Naive thymus-derived CD4-positive, alpha-beta T cell (primary cell): ENCODE measurements at regions not wholly inside any gene's neighbourhood (a gene's known extent, or its start where the extent isn't known, plus 50 kb on each side); places are given as distances from the start of the nearest gene placed in this dataset.

Experiments
- ATAC-seq: fragments of 150-1000 bp; cut with Tn5 transposase; 2 replicates; pipeline ENCODE4 v1.10.0; 2021; ENCODE audit warnings: mild to moderate bottlenecking, moderate library complexity
- CTCF ChIA-PET: fragments of 350-600 bp; sonication (Branson Sonifier 250); formaldehyde crosslinking; loops from one replicate; lab custom pipeline; 2021; ENCODE audit warnings: antibody characterized with exemption; lab: Charles Lee
- POLR2A ChIA-PET: fragments of 350-600 bp; sonication (Branson Sonifier 250); formaldehyde crosslinking; loops from one replicate; lab custom pipeline; 2021; ENCODE audit warnings: antibody characterized with exemption, inconsistent platforms; lab: Charles Lee
- DNase-seq, 9 donors: peaks; one replicate each; pipeline versions ENCODE4 v3.0.0 to v3.0.0-alpha.2; 2020 to 2022; ENCODE audit warnings: mixed read lengths in 1 of 9
- H3K27ac ChIP-seq: one replicate; pipeline ENCODE4 v1.7.0; 2013; ENCODE audit warnings: mild to moderate bottlenecking, low read depth, low read length, moderate library complexity
- H3K27me3 ChIP-seq, 2 donors: one replicate each; pipeline ENCODE4 v1.7.0; 2013; ENCODE audit warnings: low read length in 2 of 2, mild to moderate bottlenecking in 2 of 2, moderate library complexity in 2 of 2; ENCODE audit not compliant: control insufficient read depth in 2 of 2, insufficient read depth in 2 of 2
- H3K36me3 ChIP-seq, 3 experiments: 1 replicate in 2 of 3; 2 replicates in 1 of 3; pipeline ENCODE4 v1.7.0; 2013; ENCODE audit warnings: low read length in 3 of 3, mild to moderate bottlenecking in 3 of 3, moderate library complexity in 1 of 3; ENCODE audit not compliant: insufficient read depth in 3 of 3, control insufficient read depth in 2 of 3
- H3K4me1 ChIP-seq, 2 donors: one replicate each; pipeline ENCODE4 v1.7.0; 2013; ENCODE audit warnings: low read length in 2 of 2, mild to moderate bottlenecking in 2 of 2, moderate library complexity in 1 of 2; ENCODE audit not compliant: control insufficient read depth in 2 of 2, insufficient read depth in 2 of 2
- H3K4me3 ChIP-seq: 2 replicates; pipeline ENCODE4 v1.7.0; 2013; ENCODE audit warnings: mild to moderate bottlenecking, low read length
- H3K9me3 ChIP-seq, 3 experiments: 1 replicate in 2 of 3; 2 replicates in 1 of 3; pipeline ENCODE4 v1.7.0; 2013; ENCODE audit warnings: low read length in 3 of 3; ENCODE audit not compliant: control insufficient read depth in 2 of 3
- H3K27ac Mint-ChIP-seq, 9 donors: one replicate each; pipeline ENCODE4 v1.8.0; 2020 to 2022; ENCODE audit warnings: mixed read lengths in 9 of 9, mild to moderate bottlenecking in 8 of 9, moderate library complexity in 5 of 9, inconsistent platforms in 2 of 9
- H3K27me3 Mint-ChIP-seq, 5 donors: one replicate each; pipeline ENCODE4 v1.8.0; 2021 to 2022; ENCODE audit warnings: mixed read lengths in 5 of 5, mild to moderate bottlenecking in 1 of 5
- H3K36me3 Mint-ChIP-seq, 5 donors: one replicate each; pipeline ENCODE4 v1.8.0; 2020 to 2022; ENCODE audit warnings: mixed read lengths in 5 of 5, mild to moderate bottlenecking in 3 of 5, inconsistent platforms in 1 of 5
- H3K4me1 Mint-ChIP-seq, 7 donors: one replicate each; pipeline ENCODE4 v1.8.0; 2020 to 2022; ENCODE audit warnings: mixed read lengths in 7 of 7, mild to moderate bottlenecking in 3 of 7, inconsistent platforms in 1 of 7
- H3K4me3 Mint-ChIP-seq, 10 donors: one replicate each; pipeline ENCODE4 v1.8.0; 2020 to 2022; ENCODE audit warnings: mild to moderate bottlenecking in 10 of 10, mixed read lengths in 10 of 10, moderate library complexity in 6 of 10, inconsistent platforms in 2 of 10
- H3K9me3 Mint-ChIP-seq, 11 donors: one replicate each; pipeline ENCODE4 v1.8.0; 2020 to 2022; ENCODE audit warnings: mixed read lengths in 11 of 11, mild to moderate bottlenecking in 4 of 11, inconsistent platforms in 1 of 11, moderate library complexity in 1 of 11
- intact Hi-C, 2 donors: fragments of 100-400 bp; cut with micrococcal nuclease; formaldehyde crosslinking; loops; one replicate each; pipeline ENCODE4 v1.15.1; 2023

DNA sequence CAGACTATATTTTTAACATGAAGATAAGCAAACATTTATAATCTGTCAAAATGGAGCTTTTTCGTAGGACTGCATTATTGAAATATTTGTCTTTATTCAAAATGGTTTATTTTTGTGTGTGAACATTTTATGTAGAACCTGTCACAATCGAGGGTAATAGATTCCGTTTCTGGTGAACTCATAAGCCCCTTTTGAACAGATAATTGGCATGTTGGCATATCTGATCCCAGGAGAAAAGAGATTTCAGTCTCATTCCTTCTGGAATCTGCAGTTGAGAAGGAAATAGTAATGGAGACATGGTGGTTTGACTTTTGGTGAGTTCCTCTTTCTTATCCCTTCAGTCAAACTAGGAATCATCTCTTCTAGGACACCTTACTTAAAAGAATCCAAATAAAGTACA lies 427.9 kb upstream of the B3GALT2 start:
- Mint-ChIP-seq H3K27ac (no peak overlapping the region), H3K27me3 (no peaks in the 10 kb centered on the region), H3K9me3 (peaks cover 0 to 12% (median under 1%) of the 10 kb centered on the region in 11 donors), H3K4me1 (peaks cover 0 to 13% (median 6%) of the 10 kb centered on the region in 7 donors), H3K4me3 (no peak overlapping the region), H3K36me3 (peaks cover 0 to 20% (median 0%) of the 10 kb centered on the region in 5 donors)
- Histone ChIP-seq H3K27me3 (no peaks in the 10 kb centered on the region), H3K27ac (no peak overlapping the region), H3K4me1 (no peaks in the 10 kb centered on the region), H3K36me3 (no peaks in the 10 kb centered on the region), H3K4me3 (no peak overlapping the region), H3K9me3 (no peaks in the 10 kb centered on the region)
- CTCF ChIA-PET = no interaction called here
- ATAC-seq = no peak
- POLR2A ChIA-PET = no interaction called here
- intact Hi-C loops = no loop called here
- DNase-seq = no peak

- ChIA-PET POLR2A (interaction anchor here (1.0 kb wide), 1 partner anchor 676 kb away, joined by 4 read pairs; no protein-coding TSS in a partner anchor), CTCF (no interaction called here)
- H3K4me1 Mint-ChIP-seq = peaks cover 1 to 21% (median 6%) of the 10 kb centered on the region in 7 donors
- no peak for DNase-seq
- Histone ChIP-seq H3K36me3 (no peaks in the 10 kb centered on the region), H3K4me3 (no peak overlapping the region), H3K9me3 (no peaks in the 10 kb centered on the region), H3K4me1 (no peaks in the 10 kb centered on the region), H3K27me3 (no peaks in the 10 kb centered on the region), H3K27ac (no peak overlapping the region)
- peaks cover 0 to 21% (median 0%) of the 10 kb centered on the region in 5 donors for H3K36me3 Mint-ChIP-seq
- no peak overlapping the region for H3K4me3 Mint-ChIP-seq
- H3K27me3 Mint-ChIP-seq = no peaks in the 10 kb centered on the region
- intact Hi-C loops = no loop called here
- H3K27ac Mint-ChIP-seq = no peak overlapping the region
- ATAC-seq = no peak
- H3K9me3 Mint-ChIP-seq = peaks cover 0 to 14% (median 4%) of the 10 kb centered on the region in 11 donors
Measured at GRCh38 chr1:193613041-193613440, 426.6 kb upstream of the B3GALT2 start.

GRCh38 chr1:193609592-193609991 lies 423.2 kb upstream of the B3GALT2 start:
- H3K36me3 ChIP-seq = no peaks in the 10 kb centered on the region
- no peak overlapping the region for H3K27ac ChIP-seq
- no peak overlapping the region for H3K4me3 ChIP-seq
- no peak overlapping the region for H3K4me3 Mint-ChIP-seq
- H3K27me3 Mint-ChIP-seq = no peaks in the 10 kb centered on the region
- H3K9me3 ChIP-seq = no peaks in the 10 kb centered on the region
- ATAC-seq (no peak), DNase-seq (peak in 1 of 9 donors; percentile 7)
- peaks cover 4 to 29% (median 11%) of the 10 kb centered on the region in 7 donors for H3K4me1 Mint-ChIP-seq
- H3K27me3 ChIP-seq = no peaks in the 10 kb centered on the region
- POLR2A ChIA-PET = interaction anchor here (0.6 kb wide), 1 partner anchor 68 kb away, joined by 3 read pairs; no protein-coding TSS in a partner anchor
- H3K36me3 Mint-ChIP-seq = peaks cover 0 to 33% (median 0%) of the 10 kb centered on the region in 5 donors
- H3K27ac Mint-ChIP-seq = peak overlapping the region in 7 of 9 donors; percentile 3 to 72 (median 23)
- intact Hi-C loops = no loop called here
- H3K4me1 ChIP-seq = no peaks in the 10 kb centered on the region
- CTCF ChIA-PET = no interaction called here
- H3K9me3 Mint-ChIP-seq = peaks cover 0 to 22% (median 3%) of the 10 kb centered on the region in 11 donors

GRCh38 chr1:193607787-193608186 lies 421.4 kb upstream of the B3GALT2 start:
- Mint-ChIP-seq H3K4me1 (peaks cover 4 to 33% (median 11%) of the 10 kb centered on the region in 7 donors), H3K9me3 (peaks cover 0 to 19% (median 3%) of the 10 kb centered on the region in 11 donors), H3K27ac (peak overlapping the region in 2 of 9 donors; percentile 7 to 18), H3K4me3 (no peak overlapping the region), H3K36me3 (peaks cover 0 to 36% (median 0%) of the 10 kb centered on the region in 5 donors), H3K27me3 (no peaks in the 10 kb centered on the region)
- ATAC-seq (no peak), DNase-seq (no peak)
- intact Hi-C loops = no loop called here
- no peak overlapping the region for H3K4me3 ChIP-seq
- H3K9me3 ChIP-seq = no peaks in the 10 kb centered on the region
- H3K27ac ChIP-seq = no peak overlapping the region
- H3K27me3 ChIP-seq = no peaks in the 10 kb centered on the region
- ChIA-PET CTCF (interaction anchor here (1.2 kb wide), 1 partner anchor 83 kb away, joined by 3 read pairs; no protein-coding TSS in a partner anchor), POLR2A (interaction anchor here (0.5 kb wide), 1 partner anchor 152 kb away, joined by 3 read pairs; no protein-coding TSS in a partner anchor)
- H3K4me1 ChIP-seq = no peaks in the 10 kb centered on the region
- H3K36me3 ChIP-seq = no peaks in the 10 kb centered on the region

GRCh38 chr1:193606035-193606434 lies 419.6 kb upstream of the B3GALT2 start:
- Histone ChIP-seq H3K27ac (no peak overlapping the region), H3K4me1 (no peaks in the 10 kb centered on the region), H3K36me3 (no peaks in the 10 kb centered on the region), H3K9me3 (no peaks in the 10 kb centered on the region), H3K27me3 (no peaks in the 10 kb centered on the region), H3K4me3 (peak overlapping the region; percentile 19)
- POLR2A ChIA-PET = no interaction called here
- Mint-ChIP-seq H3K4me1 (peaks cover 4 to 33% (median 11%) of the 10 kb centered on the region in 7 donors), H3K4me3 (no peak overlapping the region), H3K27me3 (no peaks in the 10 kb centered on the region), H3K36me3 (peaks cover 0 to 36% (median 0%) of the 10 kb centered on the region in 5 donors), H3K9me3 (peaks cover 0 to 19% (median 3%) of the 10 kb centered on the region in 11 donors), H3K27ac (no peak overlapping the region)
- ATAC-seq = no peak
- no peak for DNase-seq
- CTCF ChIA-PET = no interaction called here
- intact Hi-C loops = no loop called here

DNA sequence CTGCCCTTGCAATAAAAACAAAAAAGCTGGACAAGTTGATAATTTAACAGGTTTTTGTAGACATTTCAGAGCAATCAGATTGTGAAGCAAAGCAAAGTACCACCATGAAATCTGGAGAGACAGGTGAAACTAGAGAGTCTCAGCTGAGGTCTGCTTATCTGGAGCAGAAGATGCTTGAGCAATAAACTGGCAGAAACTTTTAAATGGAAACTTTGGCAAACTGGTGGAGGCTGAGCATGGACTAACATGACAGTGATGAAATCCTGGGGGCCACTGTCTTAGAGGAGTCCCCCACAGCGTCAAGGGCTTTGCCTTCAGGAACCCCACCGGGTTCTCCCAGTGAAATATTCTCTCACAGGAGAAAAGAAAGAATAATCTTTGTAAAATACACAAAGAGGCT lies 416.3 kb upstream of the B3GALT2 start:
- Histone ChIP-seq H3K9me3 (no peaks in the 10 kb centered on the region), H3K4me3 (no peak overlapping the region), H3K4me1 (no peaks in the 10 kb centered on the region), H3K36me3 (no peaks in the 10 kb centered on the region), H3K27ac (no peak overlapping the region), H3K27me3 (no peaks in the 10 kb centered on the region)
- Mint-ChIP-seq H3K27me3 (no peaks in the 10 kb centered on the region), H3K4me3 (no peak overlapping the region), H3K36me3 (peaks cover 0 to 27% (median 0%) of the 10 kb centered on the region in 5 donors), H3K27ac (no peak overlapping the region), H3K4me1 (peaks cover 0 to 21% (median 4%) of the 10 kb centered on the region in 7 donors), H3K9me3 (peaks cover 0 to 14% (median 0%) of the 10 kb centered on the region in 11 donors)
- CTCF ChIA-PET = interaction anchor here (0.6 kb wide), 1 partner anchor 448 kb away, joined by 3 read pairs; no protein-coding TSS in a partner anchor
- DNase-seq = no peak
- POLR2A ChIA-PET = no interaction called here
- intact Hi-C loops = no loop called here
- ATAC-seq = no peak
